HFFc6 (cell line): ENCODE measurements at regions not wholly inside any gene's neighbourhood (a gene's known extent, or its start where the extent isn't known, plus 50 kb on each side); places are given as distances from the start of the nearest gene placed in this dataset.

ENCODE experiments used
- DNase-seq: peaks from one replicate; pipeline ENCODE4 v3.0.0-alpha.2; 2018
- H3K27ac Mint-ChIP-seq: 2 replicates; pipeline ENCODE4 v1.8.0; 2020; ENCODE audit warnings: mild to moderate bottlenecking, mixed read lengths
- H3K27me3 Mint-ChIP-seq: 2 replicates; pipeline ENCODE4 v1.8.0; 2021; ENCODE audit warnings: mild to moderate bottlenecking, moderate library complexity, mixed read lengths; ENCODE audit not compliant: insufficient read depth
- H3K36me3 Mint-ChIP-seq: 2 replicates; pipeline ENCODE4 v1.8.0; 2021; ENCODE audit warnings: low read depth, mixed read lengths
- H3K4me1 Mint-ChIP-seq: 2 replicates; pipeline ENCODE4 v1.8.0; 2020; ENCODE audit warnings: low read depth, mixed read lengths
- H3K4me3 Mint-ChIP-seq: 2 replicates; pipeline ENCODE4 v1.8.0; 2020; ENCODE audit warnings: mild to moderate bottlenecking, moderate library complexity, mixed read lengths
- H3K9me3 Mint-ChIP-seq: 2 replicates; pipeline ENCODE4 v1.8.0; 2020; ENCODE audit warnings: mild to moderate bottlenecking, mixed read lengths
- TF ChIP-seq, protein P1 (sequence below): fragments of 200-600 bp; sonication (generic); IDR thresholded peaks from 2 replicates; pipeline ENCODE4 v1.5.0; 2021; ENCODE audit warnings: antibody characterized with exemption, mild to moderate bottlenecking

DNA sequence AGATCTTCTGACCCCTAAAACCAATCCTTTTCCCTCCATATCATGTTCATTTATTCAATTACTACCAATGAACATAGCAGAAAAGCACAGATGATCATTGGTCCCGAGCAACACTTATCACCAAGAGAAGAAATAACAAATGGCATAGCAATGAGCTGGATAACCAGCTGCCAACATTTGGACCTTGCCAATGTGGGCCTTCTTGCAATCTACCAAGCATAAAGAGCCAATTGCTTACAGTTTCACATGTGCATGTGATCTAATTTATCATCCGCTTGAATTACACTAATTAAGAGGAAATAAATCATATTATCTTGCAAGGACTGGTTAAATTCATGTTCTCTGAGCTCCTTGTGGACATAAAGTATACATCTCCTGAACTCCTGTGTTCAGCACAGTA is 134.8 kb upstream of the HMGA2 start:
- Mint-ChIP-seq H3K4me1 (peaks cover 33% of the 10 kb centered on the region), H3K4me3 (no peak overlapping the region), H3K36me3 (peaks cover 6% of the 10 kb centered on the region), H3K9me3 (no peaks in the 10 kb centered on the region), H3K27ac (no peak overlapping the region), H3K27me3 (no peaks in the 10 kb centered on the region)
- TF ChIP-seq, protein P1, sequence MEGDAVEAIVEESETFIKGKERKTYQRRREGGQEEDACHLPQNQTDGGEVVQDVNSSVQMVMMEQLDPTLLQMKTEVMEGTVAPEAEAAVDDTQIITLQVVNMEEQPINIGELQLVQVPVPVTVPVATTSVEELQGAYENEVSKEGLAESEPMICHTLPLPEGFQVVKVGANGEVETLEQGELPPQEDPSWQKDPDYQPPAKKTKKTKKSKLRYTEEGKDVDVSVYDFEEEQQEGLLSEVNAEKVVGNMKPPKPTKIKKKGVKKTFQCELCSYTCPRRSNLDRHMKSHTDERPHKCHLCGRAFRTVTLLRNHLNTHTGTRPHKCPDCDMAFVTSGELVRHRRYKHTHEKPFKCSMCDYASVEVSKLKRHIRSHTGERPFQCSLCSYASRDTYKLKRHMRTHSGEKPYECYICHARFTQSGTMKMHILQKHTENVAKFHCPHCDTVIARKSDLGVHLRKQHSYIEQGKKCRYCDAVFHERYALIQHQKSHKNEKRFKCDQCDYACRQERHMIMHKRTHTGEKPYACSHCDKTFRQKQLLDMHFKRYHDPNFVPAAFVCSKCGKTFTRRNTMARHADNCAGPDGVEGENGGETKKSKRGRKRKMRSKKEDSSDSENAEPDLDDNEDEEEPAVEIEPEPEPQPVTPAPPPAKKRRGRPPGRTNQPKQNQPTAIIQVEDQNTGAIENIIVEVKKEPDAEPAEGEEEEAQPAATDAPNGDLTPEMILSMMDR = no peak
- no peak for DNase-seq

- H3K4me1 Mint-ChIP-seq = peaks cover 33% of the 10 kb centered on the region
- DNase-seq = no peak
- H3K27ac Mint-ChIP-seq = no peak overlapping the region
- no peaks in the 10 kb centered on the region for H3K9me3 Mint-ChIP-seq
- TF ChIP-seq, protein P1 = no peak
- H3K27me3 Mint-ChIP-seq = no peaks in the 10 kb centered on the region
- H3K4me3 Mint-ChIP-seq = no peak overlapping the region
- peaks cover 5% of the 10 kb centered on the region; the same call in 1 of the 2 replicates for H3K36me3 Mint-ChIP-seq
Observed at GRCh38 chr12:65690477-65690876, 133.8 kb upstream of the HMGA2 start.

- no peak overlapping the region for H3K27ac Mint-ChIP-seq
- H3K36me3 Mint-ChIP-seq = no peaks in the 10 kb centered on the region
- H3K27me3 Mint-ChIP-seq = no peaks in the 10 kb centered on the region
- no peaks in the 10 kb centered on the region for H3K9me3 Mint-ChIP-seq
- DNase-seq = no peak
- TF ChIP-seq, protein P1 = no peak
- no peak overlapping the region for H3K4me3 Mint-ChIP-seq
- H3K4me1 Mint-ChIP-seq = peaks cover 47% of the 10 kb centered on the region
Observed at GRCh38 chr12:65694130-65694529, 130.2 kb upstream of the HMGA2 start.

GRCh38 chr12:65695113-65695865 is 129.0 kb upstream of the HMGA2 start:
- H3K4me1 Mint-ChIP-seq = peaks cover 53% of the 10 kb centered on the region
- no peaks in the 10 kb centered on the region for H3K36me3 Mint-ChIP-seq
- H3K4me3 Mint-ChIP-seq = peak overlapping the region; percentile 74
- no peaks in the 10 kb centered on the region for H3K9me3 Mint-ChIP-seq
- TF ChIP-seq, protein P1 = no peak
- no peaks in the 10 kb centered on the region for H3K27me3 Mint-ChIP-seq
- DNase-seq = peak; percentile 97
- H3K27ac Mint-ChIP-seq = peak overlapping the region; percentile 86

DNA sequence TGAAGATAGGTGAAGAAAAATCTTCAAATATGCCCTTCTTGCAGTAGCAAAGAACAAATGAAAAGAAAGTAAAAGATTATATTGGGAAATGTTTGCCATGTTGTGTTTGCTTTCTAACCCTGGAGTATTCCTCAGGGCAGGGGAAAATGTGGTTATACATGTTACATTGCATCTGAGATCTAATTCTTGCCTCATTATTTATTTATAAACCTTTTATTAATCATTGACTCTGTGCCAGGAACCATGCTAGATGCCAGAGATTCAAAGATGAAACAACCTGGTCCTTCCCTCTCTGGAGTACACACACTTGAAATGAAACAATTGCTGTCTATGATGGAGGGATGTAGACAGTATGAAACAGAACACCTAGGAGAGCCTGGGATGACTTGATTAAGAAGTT is 128.1 kb upstream of the HMGA2 start:
- H3K9me3 Mint-ChIP-seq = no peaks in the 10 kb centered on the region
- no peaks in the 10 kb centered on the region for H3K27me3 Mint-ChIP-seq
- H3K4me3 Mint-ChIP-seq = peak overlapping the region; percentile 74
- no peak for DNase-seq
- TF ChIP-seq, protein P1 = no peak
- H3K4me1 Mint-ChIP-seq = peaks cover 49% of the 10 kb centered on the region
- H3K36me3 Mint-ChIP-seq = no peaks in the 10 kb centered on the region
- peak overlapping the region; percentile 86 for H3K27ac Mint-ChIP-seq
